Stimulated activated CD4-positive, alpha-beta T cell treated with anti-CD3 and anti-CD28 coated beads, Interleukin-15, amount 100 ng/mL, for 1 hour (primary cell): ENCODE measurements at regions not wholly inside any gene's neighbourhood (a gene's known extent, or its start where the extent isn't known, plus 50 kb on each side); places are given as distances from the start of the nearest gene placed in this dataset.

ENCODE experiments used
- DNase-seq, 2 donors: peaks; one replicate each; pipeline ENCODE4 v3.0.0-alpha.2; 2020; ENCODE audit warnings: low read depth in 1 of 2, low spot score in 1 of 2

DNA sequence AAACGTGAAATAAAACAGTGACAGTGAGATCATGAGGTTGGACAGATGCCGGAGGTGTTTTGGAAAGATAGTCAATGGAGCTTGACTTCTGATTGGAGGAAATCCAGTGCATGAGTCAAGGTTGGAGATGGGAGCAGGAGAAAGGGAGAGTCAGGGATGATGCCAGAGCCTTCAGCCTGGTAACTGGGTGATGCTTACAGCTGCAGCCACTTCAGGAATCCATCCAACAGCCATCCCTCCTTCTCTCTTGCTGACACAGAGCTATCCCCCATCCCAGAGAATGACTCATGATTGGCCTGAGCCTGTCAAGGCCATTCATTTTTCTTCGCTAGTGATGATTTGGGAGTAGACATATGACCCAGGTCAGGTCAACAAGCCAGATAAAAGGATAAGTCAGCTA, 112.8 kb downstream of the SAMD5 start:
- DNase-seq = no peak

DNA sequence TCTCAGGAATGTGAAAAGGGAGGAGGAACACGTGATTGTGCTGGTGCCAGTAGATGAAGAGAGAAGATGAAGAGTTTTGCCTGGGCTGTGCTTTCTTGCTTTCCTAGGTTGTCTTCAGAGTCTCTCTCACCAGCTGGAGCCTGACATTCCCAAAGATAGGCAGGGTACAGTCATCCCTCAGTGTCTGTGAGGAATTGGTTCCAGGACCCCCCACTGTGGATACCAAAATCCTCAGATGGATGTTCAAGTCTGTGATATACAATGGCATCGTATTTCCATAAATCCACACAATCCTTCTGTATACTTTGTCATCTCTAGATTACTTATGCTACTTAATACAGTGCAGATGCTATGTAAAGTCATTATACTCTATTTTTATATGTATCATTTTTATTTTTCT, 113.5 kb downstream of the SAMD5 start:
- DNase-seq = no peak

DNA sequence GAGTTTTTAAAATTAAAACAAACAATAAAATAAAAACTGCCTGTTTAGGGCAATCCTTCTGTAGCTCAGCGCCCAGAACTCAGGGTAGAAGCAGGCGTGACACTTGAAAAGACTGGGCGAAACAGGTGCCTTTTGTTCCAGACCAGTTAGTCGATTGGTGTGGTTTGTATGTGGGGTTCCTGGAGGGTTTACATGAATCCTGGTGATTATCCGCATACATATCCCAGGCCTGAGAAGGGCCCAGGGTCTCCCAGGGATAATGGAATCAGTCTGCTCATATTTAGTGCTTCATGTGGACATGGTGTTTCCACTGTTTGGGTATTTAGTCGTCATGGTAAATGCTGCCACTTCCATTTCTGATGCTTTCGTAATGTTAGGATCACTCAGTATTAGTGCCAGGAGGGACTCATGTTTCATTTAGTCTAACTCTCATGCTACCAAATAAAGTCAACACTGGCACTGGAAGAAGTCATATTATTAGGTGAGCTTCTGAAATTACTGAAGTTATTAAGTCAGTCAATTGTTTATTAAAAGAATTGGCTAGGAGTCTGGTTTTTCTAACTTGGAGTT, 116.5 kb downstream of the SAMD5 start:
- no peak for DNase-seq

DNA sequence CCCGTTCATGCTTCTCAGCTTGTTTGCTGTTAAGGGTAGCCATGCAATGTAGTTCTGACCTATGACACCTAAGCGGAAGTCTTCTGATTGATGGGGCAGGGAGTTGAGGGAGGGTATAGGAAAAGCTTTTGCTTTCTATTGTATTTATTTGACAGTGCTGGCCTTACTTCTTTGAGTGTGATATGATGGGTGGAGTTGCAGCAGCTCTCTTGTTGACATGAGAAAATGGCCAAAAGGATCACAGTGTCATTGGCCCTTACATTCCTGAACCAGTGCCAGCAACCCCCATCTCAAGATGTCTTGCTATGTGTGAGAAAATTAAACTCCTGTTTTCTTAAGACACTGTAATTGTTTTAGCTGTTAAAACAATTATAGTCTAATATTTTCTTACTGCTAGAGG, 117.5 kb downstream of the SAMD5 start:
- no peak for DNase-seq

DNA sequence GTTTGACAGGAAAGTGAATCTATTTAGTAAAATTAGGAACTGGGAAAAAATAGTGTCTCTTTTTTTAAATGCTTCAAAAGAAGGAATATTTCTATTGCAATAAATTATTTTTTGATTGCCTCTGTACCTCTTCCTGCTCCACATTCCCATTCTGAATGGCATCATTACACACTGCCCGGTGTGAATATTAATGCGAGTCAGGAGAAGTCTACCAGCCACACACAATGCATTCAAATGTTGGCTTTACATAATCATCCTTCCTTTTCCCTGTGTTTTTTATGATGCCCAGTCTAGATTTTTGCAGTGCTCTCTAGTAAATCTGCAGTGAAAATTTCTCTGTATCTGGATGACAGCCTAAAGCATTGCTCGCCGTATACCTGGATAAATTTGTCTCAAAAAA, 118.9 kb downstream of the SAMD5 start:
- no peak for DNase-seq

DNA sequence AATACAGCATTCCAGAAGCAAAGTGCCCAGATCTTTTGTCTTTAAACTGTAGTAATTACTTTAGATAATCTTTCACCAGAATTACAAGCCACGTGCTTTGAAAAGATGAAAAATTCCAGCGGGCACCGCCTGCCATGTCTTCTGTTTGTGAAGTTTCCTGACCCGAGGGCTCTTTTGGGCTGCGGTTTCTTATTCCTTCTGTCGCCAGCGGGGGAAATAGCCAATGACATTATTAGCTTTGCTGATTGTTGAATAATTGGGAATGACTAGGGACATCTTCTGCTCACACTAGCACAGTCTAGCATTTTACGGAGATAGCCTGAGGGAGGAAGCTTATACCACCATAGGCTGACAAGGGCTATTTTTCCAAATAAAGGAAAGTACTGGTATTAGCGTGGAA, 124.7 kb downstream of the SAMD5 start:
- no peak for DNase-seq

DNA sequence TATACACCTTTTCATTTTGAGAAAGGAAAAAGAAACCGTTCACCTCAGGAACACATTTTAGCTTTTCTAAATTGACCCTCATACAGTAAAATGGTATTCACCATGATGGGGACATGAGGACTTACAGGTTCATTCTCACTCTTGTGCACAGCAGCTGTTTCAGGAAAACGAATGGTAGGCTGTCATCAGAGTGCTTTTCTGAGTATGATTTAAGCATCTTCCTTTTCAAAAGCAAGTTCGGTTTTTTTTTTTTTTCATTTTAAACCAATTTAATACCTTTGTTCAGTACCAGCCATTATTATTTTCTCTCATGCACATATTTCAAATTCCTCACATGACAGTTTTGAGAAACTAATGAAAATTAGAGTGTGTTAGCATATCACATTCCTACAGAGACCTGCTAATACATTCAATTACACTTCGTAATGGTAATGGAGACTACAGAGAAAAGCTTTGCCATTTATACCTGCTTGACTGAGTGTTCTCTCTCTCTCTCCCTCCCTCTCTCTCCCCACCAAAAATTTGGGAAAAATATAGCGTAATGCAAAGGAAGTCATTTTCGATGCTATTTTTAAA, 129.2 kb downstream of the SAMD5 start:
- no peak for DNase-seq

DNA sequence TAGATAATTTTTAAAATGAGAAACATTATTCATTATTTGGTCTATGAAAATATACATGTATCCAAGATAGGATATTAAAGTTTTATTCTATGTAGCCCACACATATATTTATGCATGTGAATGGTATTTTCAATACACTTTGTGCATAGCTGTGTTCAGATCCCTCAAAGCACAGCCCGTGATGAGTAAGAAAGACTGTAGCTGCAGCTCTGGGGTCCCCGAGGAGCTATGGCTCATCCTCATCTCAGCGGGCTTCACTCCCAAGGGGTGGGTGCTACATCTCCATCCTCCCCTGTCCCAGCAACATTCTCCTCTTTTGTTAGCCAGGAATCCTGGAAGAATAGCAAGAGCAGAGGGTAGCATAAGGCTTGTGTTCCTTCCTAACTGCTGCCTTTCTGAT, 130.8 kb downstream of the SAMD5 start:
- no peak for DNase-seq

DNA sequence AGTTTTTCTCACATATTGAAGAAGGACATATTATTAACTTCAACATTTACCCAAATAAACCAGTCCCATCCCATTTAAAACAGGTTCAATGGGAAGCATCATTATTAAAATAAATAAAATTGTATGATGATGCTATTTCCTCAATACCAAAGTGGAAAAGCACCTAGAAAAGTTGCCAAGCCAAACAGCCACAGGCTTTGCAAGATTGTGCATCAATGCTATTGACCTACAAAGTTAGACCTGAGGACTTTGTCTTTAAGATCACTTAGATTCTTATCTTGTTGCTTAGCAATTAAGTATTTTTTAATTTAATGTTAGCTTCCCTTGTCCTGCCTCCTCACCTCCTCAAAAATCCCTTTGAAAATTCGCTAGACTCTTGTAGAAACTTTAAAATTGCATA, 132.1 kb downstream of the SAMD5 start:
- DNase-seq = no peak

DNA sequence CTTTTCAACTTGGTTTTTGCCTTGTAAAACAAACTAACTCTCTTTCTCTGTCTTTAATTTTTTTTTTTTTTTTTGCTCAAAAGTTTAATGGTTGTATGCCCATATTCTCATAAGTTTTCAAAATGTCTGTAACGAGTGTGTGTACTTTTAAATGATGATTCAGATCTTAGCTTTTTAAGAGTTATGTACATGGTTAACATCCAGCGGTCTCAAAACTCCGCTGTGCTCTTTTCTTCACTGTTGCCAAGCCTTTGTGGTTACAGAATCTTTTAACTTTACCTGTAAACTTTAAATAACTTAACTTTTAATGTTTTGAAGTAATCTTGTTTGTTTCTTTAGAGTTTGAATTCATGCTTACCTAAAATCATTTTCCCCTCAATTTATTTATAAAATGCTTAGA, 133.0 kb downstream of the SAMD5 start:
- DNase-seq = no peak

DNA sequence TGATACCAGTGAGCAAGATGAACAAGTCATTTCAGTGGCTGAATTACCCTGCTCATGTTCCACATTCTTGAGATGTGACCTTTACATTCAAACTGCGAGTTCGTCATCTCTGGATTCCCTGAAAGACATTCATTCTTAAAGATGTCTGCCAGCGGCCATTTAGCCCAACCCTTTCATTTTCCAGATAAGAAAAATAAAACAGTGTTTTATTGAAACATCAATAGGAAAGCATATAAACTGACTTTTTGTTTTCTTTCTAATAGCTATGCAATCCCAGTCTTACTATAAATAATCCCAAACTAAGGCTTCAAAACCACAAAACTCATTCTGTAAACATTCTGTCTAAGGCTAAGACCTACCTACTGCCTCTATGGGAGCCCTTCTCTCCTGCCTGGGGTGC, 134.0 kb downstream of the SAMD5 start:
- no peak for DNase-seq

DNA sequence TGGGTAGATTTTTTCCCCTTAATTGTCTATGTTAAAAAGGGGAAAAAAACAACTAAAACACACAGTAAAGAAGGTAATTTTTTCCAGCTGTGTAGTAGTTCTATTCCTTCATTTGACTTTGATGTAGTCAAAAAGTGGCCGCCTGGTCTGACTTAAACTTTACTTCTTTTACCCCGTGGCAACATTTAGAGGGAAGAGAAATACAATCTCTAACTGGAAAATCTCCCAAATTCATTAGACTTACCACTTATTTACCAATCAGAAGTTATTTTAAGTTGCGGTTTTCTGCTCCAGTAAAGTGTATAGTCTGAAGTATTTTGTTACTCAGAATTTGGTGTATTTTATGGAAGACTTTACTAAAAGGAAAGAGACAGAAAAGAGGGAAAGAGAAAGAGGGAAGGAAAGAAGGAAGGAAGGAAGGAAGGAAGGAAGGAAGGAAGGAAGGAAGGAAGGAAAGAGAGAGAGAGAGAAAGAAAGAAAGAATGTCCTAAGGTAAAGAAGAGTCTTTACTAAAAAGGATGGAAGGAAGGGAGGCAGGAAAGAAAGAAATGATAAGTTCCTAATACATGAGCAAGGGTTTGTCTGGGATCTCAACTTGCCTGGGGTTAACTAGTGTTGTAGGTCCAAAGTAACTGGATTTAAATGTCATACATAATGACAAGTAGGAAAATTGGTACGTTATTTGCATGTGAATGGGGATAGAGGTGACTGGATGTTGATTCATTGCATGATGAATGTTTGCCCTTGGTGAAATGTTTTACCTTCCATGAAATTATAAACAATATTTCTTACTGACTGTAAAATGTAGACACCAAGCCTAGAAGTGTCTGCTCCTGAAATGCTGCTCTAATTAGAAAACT, 135.1 kb downstream of the SAMD5 start:
- no peak for DNase-seq

DNA sequence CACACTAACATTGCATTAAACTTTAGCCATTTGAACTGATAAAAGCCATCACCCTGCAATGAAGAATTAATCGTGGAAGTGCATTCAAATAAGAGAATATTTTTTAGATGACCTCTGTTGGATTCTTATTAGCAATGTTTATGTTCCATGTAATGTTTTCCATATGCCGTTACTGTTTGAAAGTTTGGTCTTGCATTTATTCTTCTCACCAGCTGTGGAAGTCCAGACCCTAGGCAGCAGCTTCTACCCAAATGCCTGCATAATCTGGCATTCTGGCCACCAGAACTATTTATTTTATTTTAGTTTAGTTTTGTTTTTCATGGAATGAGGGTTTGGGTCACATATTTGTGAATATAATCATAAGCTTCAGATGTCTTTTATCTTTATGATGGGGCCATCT, 140.4 kb downstream of the SAMD5 start:
- no peak for DNase-seq

DNA sequence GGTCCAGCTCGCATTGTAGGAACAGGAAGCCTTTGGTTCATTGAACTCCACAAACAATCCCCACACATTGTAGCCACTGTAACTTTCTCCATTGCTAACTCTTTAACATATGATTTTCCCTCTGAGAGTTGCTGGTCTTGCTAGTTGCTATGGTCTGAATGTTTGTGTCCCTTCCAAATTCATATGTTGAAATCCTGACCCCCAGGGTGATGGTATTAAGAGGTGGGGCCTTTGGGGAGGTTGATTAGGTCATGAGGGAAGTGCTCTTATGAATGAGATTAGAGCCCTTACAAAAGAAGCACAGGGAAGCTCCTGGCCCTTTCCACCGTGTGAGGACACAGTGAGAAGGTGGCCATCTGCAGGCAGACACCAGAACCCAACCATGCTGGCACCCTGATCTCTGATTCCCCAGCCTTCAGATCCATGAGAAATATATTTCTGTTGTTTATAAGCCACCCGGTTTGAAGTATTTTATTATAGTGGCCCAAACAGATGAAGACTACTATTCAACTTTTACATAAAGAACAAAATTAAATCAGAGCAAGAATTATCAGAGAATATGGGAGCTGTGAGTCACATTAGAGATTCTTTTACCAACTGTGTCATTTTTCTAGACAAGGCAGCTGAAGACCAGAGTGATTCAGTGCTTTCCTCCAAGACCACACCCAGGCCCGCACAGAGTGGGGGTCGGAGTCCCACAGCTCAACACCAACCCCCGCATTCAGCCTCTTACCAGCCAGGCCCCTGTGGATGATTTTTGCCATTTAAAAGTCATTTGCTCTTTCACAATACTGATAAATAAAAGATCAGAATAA, 143.0 kb downstream of the SAMD5 start:
- DNase-seq = no peak

DNA sequence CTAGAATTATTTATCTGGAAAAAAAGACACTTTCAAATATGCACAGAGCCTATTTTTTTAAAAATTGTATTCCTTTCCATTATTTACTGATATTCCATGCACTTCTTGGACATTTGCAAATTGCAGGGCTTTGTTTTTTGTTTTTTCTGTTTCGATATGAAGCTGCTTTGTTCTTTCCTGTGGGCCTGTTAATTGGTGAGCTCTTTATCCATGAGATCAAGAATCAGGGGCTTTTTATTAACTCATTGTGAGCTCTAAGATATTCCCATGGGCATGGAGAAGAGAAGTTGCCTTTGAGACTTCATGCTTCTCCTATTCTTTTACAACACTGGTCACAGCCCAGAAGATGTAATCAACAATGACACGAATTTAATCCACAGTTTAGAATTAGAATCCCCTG, 145.1 kb downstream of the SAMD5 start:
- DNase-seq = no peak

DNA sequence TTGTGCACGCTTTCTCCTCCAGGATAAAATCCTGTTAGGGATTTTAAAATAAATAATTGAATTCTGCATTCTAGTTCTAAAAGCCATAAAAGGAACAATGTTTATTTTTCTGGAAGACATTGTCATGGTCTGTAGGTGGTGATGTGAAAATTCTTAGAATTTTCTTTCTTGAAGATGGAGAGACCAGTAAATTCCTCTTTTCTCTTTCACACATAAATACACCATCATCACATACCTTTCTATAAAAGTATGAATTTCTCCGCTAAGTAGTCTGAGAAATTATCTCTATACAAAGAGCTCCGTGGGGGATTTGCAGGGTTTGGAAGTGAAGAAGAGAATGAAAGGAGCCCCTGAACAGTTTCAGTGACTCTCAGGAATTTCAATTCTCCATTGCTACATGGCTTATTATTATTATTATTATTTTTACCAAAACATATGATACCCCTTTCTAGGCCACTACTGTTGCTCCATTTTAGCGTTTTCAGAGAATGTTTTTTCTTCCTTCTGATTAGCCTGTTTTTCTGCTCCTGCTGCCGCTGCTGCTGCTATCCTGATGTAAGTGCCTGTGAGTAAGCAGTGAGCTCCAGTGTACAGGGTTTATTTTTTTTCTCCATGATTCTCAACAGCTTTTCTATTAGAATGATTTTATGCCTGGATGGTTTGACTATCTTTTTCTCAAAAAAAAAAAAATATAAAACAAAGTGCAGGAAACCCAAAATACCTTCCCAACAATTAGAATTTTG, 145.8 kb downstream of the SAMD5 start:
- no peak for DNase-seq

DNA sequence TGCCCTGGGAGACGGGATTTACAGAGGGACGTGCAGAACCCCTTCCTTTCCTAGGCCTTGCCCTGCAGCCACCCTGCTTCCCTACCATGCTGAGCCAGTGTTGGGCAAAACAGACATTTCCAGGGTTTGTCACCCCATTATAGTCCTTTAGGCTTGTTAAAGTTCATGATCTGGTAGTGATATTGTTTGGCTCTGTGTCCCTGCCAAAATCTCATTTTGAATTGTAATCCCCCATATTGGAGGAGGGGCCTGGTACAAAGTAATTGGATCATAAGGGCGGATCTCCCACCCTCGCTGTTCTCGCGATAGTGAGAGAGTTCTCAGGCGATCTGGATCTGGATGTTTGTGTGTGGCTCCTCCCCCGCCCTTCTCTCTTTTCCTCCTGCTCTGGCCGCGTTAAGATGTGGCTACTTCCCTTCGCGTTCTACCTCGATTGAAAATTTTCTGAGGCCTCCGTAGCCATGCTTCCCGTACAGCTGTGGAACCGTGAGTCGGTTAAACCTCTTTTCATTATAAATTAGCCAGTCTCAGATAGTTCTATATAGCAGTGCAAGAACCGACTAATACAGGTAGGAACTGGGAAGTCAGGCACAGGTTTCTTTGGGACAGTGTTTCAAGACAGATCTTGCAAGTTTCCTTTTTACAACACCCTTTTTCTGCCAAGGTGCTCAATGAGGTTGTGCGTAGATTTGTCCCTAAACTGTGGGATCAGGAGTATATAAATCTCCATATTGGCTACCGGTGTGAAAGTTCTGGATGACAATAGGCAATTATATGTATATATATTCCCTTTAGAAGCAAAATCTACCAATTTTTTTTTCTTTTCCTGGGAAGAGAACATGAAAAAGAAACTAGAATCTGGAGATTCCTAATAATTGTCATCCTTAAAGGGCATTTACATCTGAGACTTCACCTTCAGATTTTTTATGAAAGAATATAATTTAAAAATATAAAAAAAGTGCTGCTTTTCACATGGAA, 152.1 kb downstream of the SAMD5 start:
- no peak for DNase-seq

DNA sequence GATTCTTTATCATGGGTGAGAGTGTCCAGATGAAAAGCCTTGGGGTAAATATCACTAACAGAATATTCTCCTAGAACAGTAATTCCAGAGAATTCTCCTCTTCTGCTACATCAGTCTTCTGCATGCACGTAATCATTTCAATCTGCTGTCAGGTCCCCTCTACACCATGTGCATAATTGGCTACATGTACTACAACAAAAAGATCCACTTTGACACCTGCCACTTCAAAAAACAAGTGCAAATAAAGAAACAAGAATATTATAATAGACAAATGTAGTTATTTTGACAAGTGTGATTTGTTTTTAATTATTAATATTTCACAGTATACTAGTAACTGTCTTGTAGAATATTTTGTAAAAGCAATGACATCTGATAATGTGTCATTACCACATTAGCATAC, 154.2 kb downstream of the SAMD5 start:
- no peak for DNase-seq

DNA sequence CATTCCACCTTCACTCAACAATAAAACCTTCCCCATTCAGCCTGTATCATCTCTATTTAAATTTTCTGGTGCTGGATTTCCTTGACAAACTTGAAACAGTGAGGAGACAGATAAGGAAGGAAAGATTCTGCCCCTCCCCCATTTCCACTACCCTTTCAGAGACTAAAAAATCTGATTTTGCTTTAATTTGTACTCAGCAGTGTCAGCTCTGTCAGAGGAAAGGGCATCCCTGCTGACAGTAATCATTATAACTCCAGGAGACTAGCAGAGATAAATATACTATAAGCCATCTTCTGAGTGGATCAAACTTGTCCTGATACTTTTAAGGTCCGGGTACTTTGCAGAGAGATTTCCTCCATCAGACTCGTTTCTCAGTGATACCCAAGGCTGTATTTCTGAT, 155.6 kb downstream of the SAMD5 start:
- no peak for DNase-seq

DNA sequence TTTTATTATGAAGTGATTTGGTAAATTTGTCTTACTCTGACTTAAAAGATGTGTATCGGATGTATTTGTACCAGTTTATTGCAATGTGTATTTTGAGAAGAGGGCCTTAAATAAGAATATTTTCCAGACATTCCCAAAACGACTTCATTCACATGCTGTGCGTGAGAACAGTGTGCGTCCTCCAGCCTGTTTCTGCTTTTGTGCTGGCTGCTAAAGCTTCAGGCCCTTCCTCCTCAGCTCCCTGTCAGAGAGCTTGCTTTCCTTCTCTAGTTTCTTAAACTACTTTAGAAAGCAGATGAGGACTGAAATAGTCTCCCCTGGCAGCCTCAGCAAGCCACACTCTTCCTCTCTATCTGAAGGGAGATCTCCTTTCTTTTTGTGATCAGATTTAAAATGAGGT, 157.8 kb downstream of the SAMD5 start:
- no peak for DNase-seq
